WTC11 (cell line): ENCODE measurements at regions not wholly inside any gene's neighbourhood (a gene's known extent, or its start where the extent isn't known, plus 50 kb on each side); places are given as distances from the start of the nearest gene placed in this dataset.

Experiments used
- ATAC-seq: fragments of 200-7000 bp; cut with Tn5 transposase; 2 replicates; pipeline ENCODE4 v1.10.0; 2021; ENCODE audit warnings: mild to moderate bottlenecking, moderate library complexity
- CTCF ChIA-PET: fragments of 300-600 bp; sonication (Branson Sonifier 250); formaldehyde crosslinking; loops from one replicate; lab custom pipeline; 2021; ENCODE audit warnings: antibody characterized with exemption; lab: Charles Lee
- POLR2A ChIA-PET: fragments of 350-600 bp; sonication (Branson Sonifier 250); formaldehyde crosslinking; loops from one replicate; lab custom pipeline; 2021; ENCODE audit warnings: antibody characterized with exemption; lab: Charles Lee
- DNase-seq: peaks from one replicate; pipeline ENCODE4 v3.0.0; 2021; ENCODE audit warnings: low spot score
- H3K27ac Mint-ChIP-seq: 2 replicates; pipeline ENCODE4 v1.8.0; 2021; ENCODE audit warnings: mixed read lengths
- H3K27me3 Mint-ChIP-seq: 2 replicates; pipeline ENCODE4 v1.8.0; 2021; ENCODE audit warnings: low read depth, mild to moderate bottlenecking, moderate library complexity, mixed read lengths
- H3K36me3 Mint-ChIP-seq: 2 replicates; pipeline ENCODE4 v1.8.0; 2021; ENCODE audit warnings: mixed read lengths
- H3K4me1 Mint-ChIP-seq: 2 replicates; pipeline ENCODE4 v1.8.0; 2022; ENCODE audit warnings: mixed read lengths
- H3K4me3 Mint-ChIP-seq: 2 replicates; pipeline ENCODE4 v1.8.0; 2021; ENCODE audit warnings: mild to moderate bottlenecking, moderate library complexity, mixed read lengths
- H3K9me3 Mint-ChIP-seq: 2 replicates; pipeline ENCODE4 v1.8.0; 2021; ENCODE audit warnings: mixed read lengths
- ATF6 ChIP-seq: sonication (generic); formaldehyde crosslinking; IDR thresholded peaks from 2 replicates; pipeline ENCODE4 v1.8.1; 2023; ENCODE audit warnings: mild to moderate bottlenecking, missing genetic modification reagents
- GRHL2 ChIP-seq: fragments of 250-450 bp; sonication (Bioruptor Pico); IDR thresholded peaks from 2 replicates; pipeline ENCODE4 v1.8.0; 2022; ENCODE audit warnings: mild to moderate bottlenecking, moderate library complexity; ENCODE audit not compliant: insufficient replicate concordance, severe bottlenecking
- IRF2 ChIP-seq: sonication (generic); formaldehyde crosslinking; IDR thresholded peaks from 2 replicates; pipeline ENCODE4 v1.8.0; 2022; ENCODE audit warnings: low read depth, missing genetic modification reagents, borderline replicate concordance
- JUN ChIP-seq: sonication (generic); formaldehyde crosslinking; IDR thresholded peaks from 2 replicates; pipeline ENCODE4 v1.8.0; 2023; ENCODE audit warnings: mild to moderate bottlenecking, missing genetic modification reagents
- MAX ChIP-seq: sonication (generic); formaldehyde crosslinking; IDR thresholded peaks from 2 replicates; pipeline ENCODE4 v1.8.0; 2022; ENCODE audit warnings: mild to moderate bottlenecking, missing genetic modification reagents
- MXD4 ChIP-seq: fragments of 250-450 bp; sonication (Bioruptor Pico); IDR thresholded peaks from 2 replicates; pipeline ENCODE4 v1.8.0; 2021; ENCODE audit warnings: mild to moderate bottlenecking, moderate library complexity, borderline replicate concordance
- NFATC4 ChIP-seq: fragments of 250-450 bp; sonication (Bioruptor Pico); IDR thresholded peaks from 2 replicates; pipeline ENCODE4 v1.9.0; 2021; ENCODE audit warnings: mild to moderate bottlenecking
- NR2C2 ChIP-seq: sonication (generic); formaldehyde crosslinking; IDR thresholded peaks from 2 replicates; pipeline ENCODE4 v1.8.0; 2022; ENCODE audit warnings: mild to moderate bottlenecking, missing genetic modification reagents
- OVOL2 ChIP-seq: fragments of 250-450 bp; sonication (Bioruptor Pico); IDR thresholded peaks from 2 replicates; pipeline ENCODE4 v1.9.0; 2021; ENCODE audit warnings: mild to moderate bottlenecking, borderline replicate concordance
- SMAD3 ChIP-seq: sonication (generic); formaldehyde crosslinking; IDR thresholded peaks from 2 replicates; pipeline ENCODE4 v1.8.0; 2022; ENCODE audit warnings: missing genetic modification reagents, mild to moderate bottlenecking, borderline replicate concordance
- TEAD4 ChIP-seq: sonication (generic); formaldehyde crosslinking; IDR thresholded peaks from 2 replicates; pipeline ENCODE4 v1.8.0; 2022; ENCODE audit warnings: mild to moderate bottlenecking, missing genetic modification reagents
- ZBTB43 ChIP-seq: sonication (generic); formaldehyde crosslinking; IDR thresholded peaks from 2 replicates; pipeline ENCODE4 v1.8.1; 2023; ENCODE audit warnings: mild to moderate bottlenecking, missing genetic modification reagents
- ZNF138 ChIP-seq: sonication (generic); formaldehyde crosslinking; conservative IDR thresholded peaks from 2 replicates; pipeline ENCODE4 v1.8.1; 2022; ENCODE audit warnings: mild to moderate bottlenecking, moderate library complexity, missing genetic modification reagents
- ZNF396 ChIP-seq: fragments of 250-450 bp; sonication (Bioruptor Pico); IDR thresholded peaks from 2 replicates; pipeline ENCODE4 v1.8.0; 2021; ENCODE audit warnings: mild to moderate bottlenecking, moderate library complexity, borderline replicate concordance
- ZNF416 ChIP-seq: fragments of 250-450 bp; sonication (Bioruptor Pico); IDR thresholded peaks from 2 replicates; pipeline ENCODE4 v1.9.0; 2021; ENCODE audit warnings: mild to moderate bottlenecking, inconsistent platforms
- ZNF671 ChIP-seq: fragments of 250-450 bp; sonication (Bioruptor Pico); IDR thresholded peaks from 2 replicates; pipeline ENCODE4 v1.8.0; 2021; ENCODE audit warnings: mild to moderate bottlenecking
- TF ChIP-seq, protein P1 (sequence below): fragments of 250-450 bp; sonication (Bioruptor Pico); IDR thresholded peaks from 2 replicates; pipeline ENCODE4 v1.9.0; 2021; ENCODE audit warnings: mild to moderate bottlenecking
- TF ChIP-seq, protein P2 (sequence below): sonication (generic); formaldehyde crosslinking; IDR thresholded peaks from 2 replicates; pipeline ENCODE4 v1.8.1; 2022; ENCODE audit warnings: low read depth, missing genetic modification reagents, borderline replicate concordance
- TF ChIP-seq, protein P3 (sequence below): fragments of 250-450 bp; sonication (Bioruptor Pico); IDR thresholded peaks from 2 replicates; pipeline ENCODE4 v1.8.0; 2021; ENCODE audit warnings: mild to moderate bottlenecking
- TF ChIP-seq, protein P4 (sequence below): fragments of 200-600 bp; IDR thresholded peaks from 2 replicates; pipeline ENCODE4 v1.8.0; 2022; ENCODE audit warnings: antibody characterized with exemption

- TF ChIP-seq ZBTB43 (CRISPR knock-in tag) = no peak
- TF ChIP-seq, protein P1, sequence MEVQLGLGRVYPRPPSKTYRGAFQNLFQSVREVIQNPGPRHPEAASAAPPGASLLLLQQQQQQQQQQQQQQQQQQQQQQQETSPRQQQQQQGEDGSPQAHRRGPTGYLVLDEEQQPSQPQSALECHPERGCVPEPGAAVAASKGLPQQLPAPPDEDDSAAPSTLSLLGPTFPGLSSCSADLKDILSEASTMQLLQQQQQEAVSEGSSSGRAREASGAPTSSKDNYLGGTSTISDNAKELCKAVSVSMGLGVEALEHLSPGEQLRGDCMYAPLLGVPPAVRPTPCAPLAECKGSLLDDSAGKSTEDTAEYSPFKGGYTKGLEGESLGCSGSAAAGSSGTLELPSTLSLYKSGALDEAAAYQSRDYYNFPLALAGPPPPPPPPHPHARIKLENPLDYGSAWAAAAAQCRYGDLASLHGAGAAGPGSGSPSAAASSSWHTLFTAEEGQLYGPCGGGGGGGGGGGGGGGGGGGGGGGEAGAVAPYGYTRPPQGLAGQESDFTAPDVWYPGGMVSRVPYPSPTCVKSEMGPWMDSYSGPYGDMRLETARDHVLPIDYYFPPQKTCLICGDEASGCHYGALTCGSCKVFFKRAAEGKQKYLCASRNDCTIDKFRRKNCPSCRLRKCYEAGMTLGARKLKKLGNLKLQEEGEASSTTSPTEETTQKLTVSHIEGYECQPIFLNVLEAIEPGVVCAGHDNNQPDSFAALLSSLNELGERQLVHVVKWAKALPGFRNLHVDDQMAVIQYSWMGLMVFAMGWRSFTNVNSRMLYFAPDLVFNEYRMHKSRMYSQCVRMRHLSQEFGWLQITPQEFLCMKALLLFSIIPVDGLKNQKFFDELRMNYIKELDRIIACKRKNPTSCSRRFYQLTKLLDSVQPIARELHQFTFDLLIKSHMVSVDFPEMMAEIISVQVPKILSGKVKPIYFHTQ = no peak
- TF ChIP-seq, all 79 proteins: peak for 0
These were observed 55.0 kb downstream of the GPR6 start (continued) for GRCh38 chr6:110033101-110033500.

DNA sequence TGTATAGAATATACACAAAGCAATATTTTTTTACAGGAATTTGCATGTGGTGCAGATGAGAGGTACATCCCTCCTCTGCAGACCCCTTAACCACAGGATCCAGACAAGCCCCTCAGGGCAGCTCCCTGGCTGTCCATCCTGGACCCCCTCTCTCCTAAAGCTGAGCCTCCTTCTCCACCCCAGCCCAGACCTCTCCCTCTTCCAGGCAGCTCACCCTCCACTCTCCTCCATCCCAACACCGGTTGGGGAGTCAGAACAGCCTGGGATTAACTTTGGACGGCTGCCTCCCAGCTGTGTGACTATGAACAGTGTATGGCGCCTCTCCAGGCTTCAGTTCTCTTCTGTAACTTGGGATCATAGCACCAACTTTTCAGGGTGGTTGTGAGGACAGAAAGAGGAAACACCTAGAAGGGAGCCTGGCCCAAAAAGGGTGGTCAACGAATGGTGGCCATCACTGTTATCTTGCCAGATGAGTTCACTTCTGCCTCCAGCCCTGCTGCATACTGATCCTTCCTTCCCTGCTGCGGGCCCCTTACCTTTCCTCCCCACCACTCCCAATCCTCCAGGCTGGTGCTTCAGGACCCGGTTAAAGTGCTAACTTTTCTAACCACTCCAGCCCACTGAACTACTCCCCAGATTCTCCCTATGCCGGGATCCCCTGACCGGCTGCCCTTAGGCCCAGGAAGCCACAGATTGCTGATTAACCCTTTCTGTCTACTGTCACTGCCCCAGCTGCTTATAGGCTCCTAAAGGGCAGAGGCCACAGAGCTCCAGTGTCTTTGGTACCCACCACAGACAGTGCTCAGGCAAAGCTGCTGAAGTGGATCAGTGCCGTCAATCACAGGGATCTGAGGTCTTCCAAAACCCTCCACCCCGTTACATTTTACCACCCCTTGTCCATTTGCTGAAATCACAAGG, 55.9 kb downstream of the GPR6 start:
- peaks cover 8% of the 10 kb centered on the region for H3K4me1 Mint-ChIP-seq
- ATAC-seq = no peak
- no peaks in the 10 kb centered on the region for H3K27me3 Mint-ChIP-seq
- H3K4me3 Mint-ChIP-seq = no peak overlapping the region
- CTCF ChIA-PET = no interaction called here
- TF ChIP-seq ZNF138 (no peak), TEAD4 (CRISPR knock-in tag) (no peak)
- TF ChIP-seq, protein P2, sequence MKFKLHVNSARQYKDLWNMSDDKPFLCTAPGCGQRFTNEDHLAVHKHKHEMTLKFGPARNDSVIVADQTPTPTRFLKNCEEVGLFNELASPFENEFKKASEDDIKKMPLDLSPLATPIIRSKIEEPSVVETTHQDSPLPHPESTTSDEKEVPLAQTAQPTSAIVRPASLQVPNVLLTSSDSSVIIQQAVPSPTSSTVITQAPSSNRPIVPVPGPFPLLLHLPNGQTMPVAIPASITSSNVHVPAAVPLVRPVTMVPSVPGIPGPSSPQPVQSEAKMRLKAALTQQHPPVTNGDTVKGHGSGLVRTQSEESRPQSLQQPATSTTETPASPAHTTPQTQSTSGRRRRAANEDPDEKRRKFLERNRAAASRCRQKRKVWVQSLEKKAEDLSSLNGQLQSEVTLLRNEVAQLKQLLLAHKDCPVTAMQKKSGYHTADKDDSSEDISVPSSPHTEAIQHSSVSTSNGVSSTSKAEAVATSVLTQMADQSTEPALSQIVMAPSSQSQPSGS (CRISPR knock-in tag) = no peak
- TF ChIP-seq, all 79 proteins: peak for 0
- Mint-ChIP-seq H3K36me3 (no peaks in the 10 kb centered on the region), H3K9me3 (no peaks in the 10 kb centered on the region), H3K27ac (no peak overlapping the region)
- DNase-seq = no peak
- POLR2A ChIA-PET = no interaction called here

GRCh38 chr6:110034667-110035036, 56.5 kb downstream of the GPR6 start:
- Mint-ChIP-seq H3K36me3 (no peaks in the 10 kb centered on the region), H3K4me3 (no peak overlapping the region), H3K9me3 (no peaks in the 10 kb centered on the region), H3K27me3 (no peaks in the 10 kb centered on the region), H3K4me1 (peaks cover 14% of the 10 kb centered on the region), H3K27ac (no peak overlapping the region)
- ATAC-seq (no peak), DNase-seq (no peak)
- POLR2A ChIA-PET = no interaction called here
- CTCF ChIA-PET = no interaction called here
- no peak for TF ChIP-seq MXD4 (CRISPR knock-in tag)
- no peak for TF ChIP-seq GRHL2
- TF ChIP-seq ATF6 = no peak
- no peak for TF ChIP-seq NR2C2 (CRISPR knock-in tag)
- TF ChIP-seq ZNF396 (CRISPR knock-in tag) = no peak
- no peak for TF ChIP-seq OVOL2
- no peak for TF ChIP-seq MAX (CRISPR knock-in tag)
- TF ChIP-seq IRF2 (CRISPR knock-in tag) = no peak
- TF ChIP-seq, protein P3, sequence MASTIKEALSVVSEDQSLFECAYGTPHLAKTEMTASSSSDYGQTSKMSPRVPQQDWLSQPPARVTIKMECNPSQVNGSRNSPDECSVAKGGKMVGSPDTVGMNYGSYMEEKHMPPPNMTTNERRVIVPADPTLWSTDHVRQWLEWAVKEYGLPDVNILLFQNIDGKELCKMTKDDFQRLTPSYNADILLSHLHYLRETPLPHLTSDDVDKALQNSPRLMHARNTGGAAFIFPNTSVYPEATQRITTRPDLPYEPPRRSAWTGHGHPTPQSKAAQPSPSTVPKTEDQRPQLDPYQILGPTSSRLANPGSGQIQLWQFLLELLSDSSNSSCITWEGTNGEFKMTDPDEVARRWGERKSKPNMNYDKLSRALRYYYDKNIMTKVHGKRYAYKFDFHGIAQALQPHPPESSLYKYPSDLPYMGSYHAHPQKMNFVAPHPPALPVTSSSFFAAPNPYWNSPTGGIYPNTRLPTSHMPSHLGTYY (CRISPR knock-in tag) = no peak
- TF ChIP-seq JUN (CRISPR knock-in tag) = no peak
- no peak for TF ChIP-seq SMAD3 (CRISPR knock-in tag)
- TF ChIP-seq, protein P4, sequence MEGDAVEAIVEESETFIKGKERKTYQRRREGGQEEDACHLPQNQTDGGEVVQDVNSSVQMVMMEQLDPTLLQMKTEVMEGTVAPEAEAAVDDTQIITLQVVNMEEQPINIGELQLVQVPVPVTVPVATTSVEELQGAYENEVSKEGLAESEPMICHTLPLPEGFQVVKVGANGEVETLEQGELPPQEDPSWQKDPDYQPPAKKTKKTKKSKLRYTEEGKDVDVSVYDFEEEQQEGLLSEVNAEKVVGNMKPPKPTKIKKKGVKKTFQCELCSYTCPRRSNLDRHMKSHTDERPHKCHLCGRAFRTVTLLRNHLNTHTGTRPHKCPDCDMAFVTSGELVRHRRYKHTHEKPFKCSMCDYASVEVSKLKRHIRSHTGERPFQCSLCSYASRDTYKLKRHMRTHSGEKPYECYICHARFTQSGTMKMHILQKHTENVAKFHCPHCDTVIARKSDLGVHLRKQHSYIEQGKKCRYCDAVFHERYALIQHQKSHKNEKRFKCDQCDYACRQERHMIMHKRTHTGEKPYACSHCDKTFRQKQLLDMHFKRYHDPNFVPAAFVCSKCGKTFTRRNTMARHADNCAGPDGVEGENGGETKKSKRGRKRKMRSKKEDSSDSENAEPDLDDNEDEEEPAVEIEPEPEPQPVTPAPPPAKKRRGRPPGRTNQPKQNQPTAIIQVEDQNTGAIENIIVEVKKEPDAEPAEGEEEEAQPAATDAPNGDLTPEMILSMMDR = no peak
- no peak for TF ChIP-seq ZNF416 (CRISPR knock-in tag)
- TF ChIP-seq ZNF671 (CRISPR knock-in tag) = no peak
- no peak for TF ChIP-seq NFATC4 (CRISPR knock-in tag)
